H1 (cell line): ENCODE measurements at regions not wholly inside any gene's neighbourhood (a gene's known extent, or its start where the extent isn't known, plus 50 kb on each side); places are given as distances from the start of the nearest gene placed in this dataset.
A peak's percentile ranks its signal among the peaks of the same experiment; 100 is the strongest.

ENCODE experiments used
- CTCF ChIA-PET: fragments of 300-600 bp; sonication (Branson Sonifier 250); formaldehyde crosslinking; loops from one replicate; lab custom pipeline; 2021; ENCODE audit not compliant: partially characterized antibody; lab: Charles Lee
- POLR2A ChIA-PET: fragments of 300-600 bp; sonication (Branson Sonifier 250); formaldehyde crosslinking; loops from one replicate; lab custom pipeline; 2021; ENCODE audit warnings: inconsistent platforms; ENCODE audit not compliant: partially characterized antibody; lab: Charles Lee
- DNase-seq, 2 experiments: peaks; one replicate each; pipeline versions ENCODE4 v3.0.0 to v3.0.0-alpha.2; 2010 to 2022; ENCODE audit warnings: low spot score in 2 of 2, low read depth in 1 of 2, mixed read lengths in 1 of 2
- FAIRE-seq: peaks from 2 replicates; lab custom pipeline; 2011; peaks lifted over from hg19 to GRCh38; lab: Jason Lieb, UNC
- H2AFZ ChIP-seq: 2 replicates; pipeline ENCODE4 v1.8.1; 2012; ENCODE audit warnings: low read length, inconsistent platforms
- H2AK5ac ChIP-seq: 2 replicates; pipeline ENCODE4 v1.6.1; 2013; ENCODE audit warnings: low read depth, low read length
- H2BK120ac ChIP-seq: replicated peaks from 2 replicates; pipeline ENCODE3; 2013; ENCODE audit warnings: low read depth, low read length, inconsistent platforms
- H2BK12ac ChIP-seq: 2 replicates; pipeline ENCODE4 v1.6.1; 2013; ENCODE audit warnings: low read depth, low read length
- H2BK15ac ChIP-seq: 2 replicates; pipeline ENCODE4 v1.6.1; 2013; ENCODE audit warnings: low read length
- H2BK20ac ChIP-seq: 2 replicates; pipeline ENCODE4 v1.6.1; 2013; ENCODE audit warnings: low read length
- H2BK5ac ChIP-seq: 2 replicates; pipeline ENCODE4 v1.6.1; 2013; ENCODE audit warnings: low read depth, low read length
- H3K14ac ChIP-seq: 2 replicates; pipeline ENCODE4 v1.6.1; 2013; ENCODE audit warnings: inconsistent platforms; ENCODE audit not compliant: insufficient read length
- H3K18ac ChIP-seq: 2 replicates; pipeline ENCODE4 v1.6.1; 2013; ENCODE audit warnings: low read length; ENCODE audit errors: extremely low read depth
- H3K23ac ChIP-seq: 2 replicates; pipeline ENCODE4 v1.6.1; 2013; ENCODE audit warnings: inconsistent platforms; ENCODE audit not compliant: insufficient read length
- H3K23me2 ChIP-seq: 2 replicates; pipeline ENCODE4 v1.6.1; 2013; ENCODE audit warnings: low read depth, low read length
- H3K27ac ChIP-seq: 2 replicates; pipeline ENCODE4 v1.6.1; 2011; ENCODE audit warnings: low read depth, low read length, inconsistent platforms
- H3K27me3 ChIP-seq, 4 experiments: replicated peaks in 1 of 4; 1 replicate in 1 of 4; 2 replicates in 3 of 4; pipeline versions ENCODE4 v1.6.1 to v1.8.1; 2011 to 2013; ENCODE audit warnings: low read length in 3 of 4, mild to moderate bottlenecking in 3 of 4, inconsistent platforms in 2 of 4, mixed read lengths in 2 of 4, moderate library complexity in 1 of 4; ENCODE audit not compliant: control insufficient read depth in 3 of 4, insufficient read depth in 3 of 4; ENCODE audit errors: extremely low read depth in 1 of 4
- H3K36me3 ChIP-seq, 4 experiments: 2 replicates each; pipeline versions ENCODE4 v1.6.1 to v1.8.1; 2011 to 2013; ENCODE audit warnings: mild to moderate bottlenecking in 4 of 4, low read length in 3 of 4, moderate library complexity in 2 of 4, control low read depth in 1 of 4, inconsistent platforms in 1 of 4; ENCODE audit not compliant: insufficient read depth in 4 of 4, control insufficient read depth in 2 of 4
- H3K4ac ChIP-seq: replicated peaks from 2 replicates; pipeline ENCODE3; 2013; ENCODE audit warnings: low read length, low read depth, mixed read lengths, inconsistent platforms; ENCODE audit not compliant: insufficient read length
- H3K4me1 ChIP-seq, 4 experiments: replicated peaks in 1 of 4; 1 replicate in 1 of 4; 2 replicates in 3 of 4; pipeline versions ENCODE4 v1.6.1 to v1.8.1; 2011 to 2013; ENCODE audit warnings: low read length in 3 of 4, inconsistent platforms in 2 of 4, mixed read lengths in 1 of 4; ENCODE audit not compliant: insufficient read depth in 4 of 4, control insufficient read depth in 3 of 4
- H3K4me2 ChIP-seq, 2 experiments: 2 replicates each; pipeline versions ENCODE4 v1.6.1 to v1.8.1; 2011 to 2013; ENCODE audit warnings: low read depth in 2 of 2, low read length in 2 of 2, control low read depth in 1 of 2, inconsistent platforms in 1 of 2, mild to moderate bottlenecking in 1 of 2; ENCODE audit not compliant: insufficient read depth in 1 of 2
- H3K4me3 ChIP-seq, 4 experiments: fragments of 200-600, 300-600 bp in 1 of 4; sonication (generic), shearing (Covaris generic), sonication (Bioruptor Twin) in 1 of 4; 2 replicates each; pipeline versions ENCODE4 v1.5.1 to v1.8.1; 2011 to 2016; ENCODE audit warnings: low read length in 4 of 4, low read depth in 3 of 4, control low read depth in 2 of 4, inconsistent platforms in 2 of 4, mild to moderate bottlenecking in 2 of 4, mixed read lengths in 1 of 4, moderate library complexity in 1 of 4; ENCODE audit not compliant: insufficient read depth in 2 of 4; ENCODE audit errors: extremely low read depth in 1 of 4
- H3K56ac ChIP-seq: replicated peaks from 2 replicates; pipeline ENCODE3; 2013; ENCODE audit warnings: low read depth, mild to moderate bottlenecking, mixed read lengths, low read length, inconsistent platforms; ENCODE audit not compliant: insufficient read length
- H3K79me1 ChIP-seq: 2 replicates; pipeline ENCODE4 v1.6.1; 2013; ENCODE audit warnings: low read depth, low read length, control low read depth
- H3K79me2 ChIP-seq, 2 experiments: 2 replicates each; pipeline versions ENCODE4 v1.6.1 to v1.8.1; 2012 to 2013; ENCODE audit warnings: low read length in 2 of 2, mild to moderate bottlenecking in 2 of 2, inconsistent platforms in 1 of 2; ENCODE audit not compliant: insufficient read depth in 2 of 2, control insufficient read depth in 1 of 2
- H3K9ac ChIP-seq, 4 experiments: replicated peaks in 1 of 4; 1 replicate in 1 of 4; 2 replicates in 3 of 4; pipeline versions ENCODE4 v1.6.1 to v1.8.1; 2011 to 2013; ENCODE audit warnings: low read depth in 3 of 4, low read length in 3 of 4, control low read depth in 2 of 4, mild to moderate bottlenecking in 2 of 4, moderate library complexity in 2 of 4, inconsistent platforms in 1 of 4; ENCODE audit errors: extremely low read depth in 1 of 4
- H3K9me3 ChIP-seq, 2 experiments: 2 replicates each; pipeline versions ENCODE4 v1.6.1 to v1.8.1; 2012 to 2013; ENCODE audit warnings: mild to moderate bottlenecking in 2 of 2, moderate library complexity in 2 of 2, control low read depth in 1 of 2, inconsistent platforms in 1 of 2, low read depth in 1 of 2, low read length in 1 of 2, mixed read lengths in 1 of 2; ENCODE audit not compliant: insufficient read depth in 2 of 2
- H4K20me1 ChIP-seq, 2 experiments: replicated peaks in 1 of 2; 2 replicates each; pipeline versions ENCODE3 to v1.8.1; 2011 to 2013; ENCODE audit warnings: inconsistent platforms in 2 of 2, low read length in 2 of 2, mild to moderate bottlenecking in 1 of 2; ENCODE audit not compliant: insufficient read depth in 2 of 2, control insufficient read depth in 1 of 2
- H4K5ac ChIP-seq: 2 replicates; pipeline ENCODE4 v1.6.1; 2013; ENCODE audit warnings: low read length, low read depth, mixed read lengths, inconsistent platforms; ENCODE audit not compliant: insufficient read length
- H4K8ac ChIP-seq: 2 replicates; pipeline ENCODE4 v1.8.0; 2013; ENCODE audit warnings: mild to moderate bottlenecking, moderate library complexity, low read length, inconsistent platforms; ENCODE audit not compliant: insufficient read depth; ENCODE audit errors: extremely low read depth
- H4K91ac ChIP-seq: replicated peaks from 2 replicates; pipeline ENCODE3; 2013; ENCODE audit warnings: low read length, mixed read lengths, inconsistent platforms; ENCODE audit not compliant: insufficient read length
- BRCA1 ChIP-seq: IDR thresholded peaks from 2 replicates; pipeline ENCODE4 v1.6.1; 2012; ENCODE audit warnings: low read depth, low read length, improper control_type of control experiment
- CHD2 ChIP-seq: IDR thresholded peaks from 2 replicates; pipeline ENCODE4 v1.6.1; 2012; ENCODE audit warnings: low read length, improper control_type of control experiment
- FOSL1 ChIP-seq: IDR thresholded peaks from 2 replicates; pipeline ENCODE4 v1.6.1; 2011; ENCODE audit warnings: mild to moderate bottlenecking, low read depth, low read length, moderate library complexity; ENCODE audit not compliant: insufficient read depth
- GABPA ChIP-seq: IDR thresholded peaks from 2 replicates; pipeline ENCODE4 v1.6.1; 2011; ENCODE audit warnings: mild to moderate bottlenecking, low read length, moderate library complexity, borderline replicate concordance; ENCODE audit not compliant: insufficient read depth
- GTF2F1 ChIP-seq: IDR thresholded peaks from 2 replicates; pipeline ENCODE4 v1.6.1; 2012; ENCODE audit warnings: low read depth, low read length, improper control_type of control experiment, borderline replicate concordance
- HDAC2 ChIP-seq, 2 experiments: fragments of 300-600 bp in 1 of 2; sonication (generic) in 1 of 2; IDR thresholded peaks; 2 replicates each; pipeline ENCODE4 v1.6.1; 2011 to 2012; ENCODE audit warnings: low read depth in 2 of 2, low read length in 2 of 2, mild to moderate bottlenecking in 2 of 2, moderate library complexity in 2 of 2, borderline replicate concordance in 1 of 2, inconsistent platforms in 1 of 2
- KDM1A ChIP-seq: fragments of 200-600, 300-600 bp; sonication (generic); IDR thresholded peaks from 2 replicates; pipeline ENCODE4 v1.7.1; 2016; ENCODE audit warnings: mild to moderate bottlenecking, low read length, borderline replicate concordance
- NANOG ChIP-seq: IDR thresholded peaks from 2 replicates; pipeline ENCODE4 v1.6.1; 2011; ENCODE audit warnings: low read length, low read depth, mild to moderate bottlenecking, inconsistent platforms; ENCODE audit not compliant: insufficient read depth, poor library complexity, severe bottlenecking
- NRF1 ChIP-seq: IDR thresholded peaks from 2 replicates; pipeline ENCODE4 v1.6.1; 2011; ENCODE audit warnings: mild to moderate bottlenecking, low read depth, low read length, improper control_type of control experiment
- RBBP5 ChIP-seq: IDR thresholded peaks from 2 replicates; pipeline ENCODE4 v1.7.1; 2012; ENCODE audit warnings: low read depth, mild to moderate bottlenecking, inconsistent platforms, low read length, moderate library complexity, borderline replicate concordance
- SIX5 ChIP-seq: IDR thresholded peaks from 2 replicates; pipeline ENCODE4 v1.6.1; 2011; ENCODE audit warnings: mild to moderate bottlenecking, low read depth, low read length
- TCF12 ChIP-seq: IDR thresholded peaks from 2 replicates; pipeline ENCODE4 v1.6.1; 2011; ENCODE audit warnings: low read depth, mild to moderate bottlenecking, low read length
- YY1 ChIP-seq: IDR thresholded peaks from 2 replicates; pipeline ENCODE4 v1.6.1; 2011; ENCODE audit warnings: low read depth, mild to moderate bottlenecking, low read length
- ZNF274 ChIP-seq: IDR thresholded peaks from 2 replicates; pipeline ENCODE4 v1.7.0; 2012; ENCODE audit warnings: low read length, borderline replicate concordance; ENCODE audit errors: extremely low read depth
- WGBS, 2 experiments: shearing (Covaris generic) in 1 of 2; methylation state at CpG; one replicate each; pipeline versions ENCODE4 v1.1.6 to v1.1.7; 2013 to 2015; ENCODE audit warnings: low lambda C conversion rate in 2 of 2, mixed read lengths in 2 of 2, inconsistent platforms in 1 of 2, low coverage in 1 of 2, missing lambda C conversion rate in 1 of 2; ENCODE audit not compliant: insufficient replicate concordance in 2 of 2, insufficient coverage in 1 of 2, insufficient read length in 1 of 2; ENCODE audit errors: extremely low coverage in 1 of 2, missing lambda C conversion rate in 1 of 2; 5-methylcytosine and 5-hydroxymethylcytosine counted together

GRCh38 chr2:82120654-82121053, 1816.1 kb upstream of the LRRTM1 start:
- no peak overlapping the region for H3K4me2 ChIP-seq
- H3K4me1 ChIP-seq = no peaks in the 10 kb centered on the region
- H3K4ac ChIP-seq = no peak overlapping the region
- peak overlapping the region in 1 of 4 experiments; percentile 43; a peak in 1 of 7 replicates for H3K9ac ChIP-seq
- no peaks in the 10 kb centered on the region for H3K79me2 ChIP-seq
- DNase-seq = no peak
- H3K9me3 ChIP-seq = no peaks in the 10 kb centered on the region
- H3K23ac ChIP-seq = no peak overlapping the region
- H4K91ac ChIP-seq = no peak overlapping the region
- no peak overlapping the region for H3K18ac ChIP-seq
- no peak overlapping the region for H3K56ac ChIP-seq
- no peak overlapping the region for H2BK15ac ChIP-seq
- H3K27ac ChIP-seq = no peak overlapping the region
- WGBS, 2 experiments = 91% methylated on average over 5 of the region's 5 CpGs; no CpG with 5 or more reads in 1 of the 2 experiments
- H4K5ac ChIP-seq = no peak overlapping the region
- no peaks in the 10 kb centered on the region for H3K23me2 ChIP-seq
- no peak overlapping the region for H2BK5ac ChIP-seq
- no peaks in the 10 kb centered on the region for H4K20me1 ChIP-seq
- no peak overlapping the region for H3K14ac ChIP-seq
- FAIRE-seq = no peak
- H3K79me1 ChIP-seq = no peaks in the 10 kb centered on the region
- H2BK120ac ChIP-seq = no peak overlapping the region
- no peaks in the 10 kb centered on the region for H3K36me3 ChIP-seq
- 0 out of 2 replicates have a peak overlapping the region, but pooled peaks have one; percentile 6 for H2AFZ ChIP-seq
- H4K8ac ChIP-seq = no peak overlapping the region
- ChIA-PET POLR2A (interaction anchor here (1.0 kb wide), 1 partner anchor 15 kb away, joined by 3 read pairs; no protein-coding TSS in a partner anchor), CTCF (interaction anchor here (1.6 kb wide), 1 partner anchor 15 kb away, joined by 3 read pairs; no protein-coding TSS in a partner anchor)
- no peak overlapping the region for H2BK20ac ChIP-seq
- H3K27me3 ChIP-seq = no peaks in the 10 kb centered on the region
- no peak overlapping the region for H2AK5ac ChIP-seq
- no peak overlapping the region for H3K4me3 ChIP-seq
- no peak overlapping the region for H2BK12ac ChIP-seq
- TF ChIP-seq NANOG = no peak
- no peak for TF ChIP-seq CHD2
- no peak for TF ChIP-seq KDM1A
- no peak for TF ChIP-seq ZNF274
- TF ChIP-seq YY1 = no peak
- no peak for TF ChIP-seq GABPA
- no peak for TF ChIP-seq HDAC2 (IDR thresholded peaks at IDR 0.05; ENCODE audit: borderline replicate concordance in 1 of 2, low read depth in 2 of 2, low read length in 2 of 2)
- no peak for TF ChIP-seq GTF2F1
- TF ChIP-seq BRCA1 = no peak
- TF ChIP-seq FOSL1 = no peak
- no peak for TF ChIP-seq SIX5
- no peak for TF ChIP-seq NRF1
- no peak for TF ChIP-seq RBBP5
- TF ChIP-seq TCF12 = no peak
